Bronchial epithelial cell (primary cell): ENCODE measurements at regions not wholly inside any gene's neighbourhood (a gene's known extent, or its start where the extent isn't known, plus 50 kb on each side); places are given as distances from the start of the nearest gene placed in this dataset.

ENCODE experiments used
- DNase-seq: peaks from one replicate; pipeline ENCODE4 v3.0.0-alpha.2; 2010; ENCODE audit warnings: low read depth
- FAIRE-seq: peaks from 2 replicates; lab custom pipeline; 2011; peaks lifted over from hg19 to GRCh38; lab: Jason Lieb, UNC
- H3K27me3 ChIP-seq: 2 replicates; pipeline ENCODE4 v1.5.1; 2011; ENCODE audit warnings: low read length; ENCODE audit not compliant: control insufficient read depth, insufficient read depth
- H3K36me3 ChIP-seq: 2 replicates; pipeline ENCODE4 v1.5.1; 2011; ENCODE audit warnings: low read length; ENCODE audit not compliant: control insufficient read depth, insufficient read depth
- H3K4me3 ChIP-seq: 2 replicates; pipeline ENCODE4 v1.5.1; 2011; ENCODE audit warnings: mild to moderate bottlenecking, low read depth, low read length, control low read depth
- TF ChIP-seq, protein P1 (sequence below): IDR thresholded peaks from 2 replicates; pipeline ENCODE4 v1.5.1; 2011; ENCODE audit warnings: mild to moderate bottlenecking, moderate library complexity, low read length, control low read depth, inconsistent platforms; ENCODE audit not compliant: insufficient read depth, severe bottlenecking

GRCh38 chr3:30169487-30169886 lies 436.9 kb upstream of the TGFBR2 start:
- Histone ChIP-seq H3K36me3 (no peaks in the 10 kb centered on the region), H3K4me3 (no peak overlapping the region), H3K27me3 (no peaks in the 10 kb centered on the region)
- DNase-seq (no peak), FAIRE-seq (no peak)
- TF ChIP-seq, protein P1, sequence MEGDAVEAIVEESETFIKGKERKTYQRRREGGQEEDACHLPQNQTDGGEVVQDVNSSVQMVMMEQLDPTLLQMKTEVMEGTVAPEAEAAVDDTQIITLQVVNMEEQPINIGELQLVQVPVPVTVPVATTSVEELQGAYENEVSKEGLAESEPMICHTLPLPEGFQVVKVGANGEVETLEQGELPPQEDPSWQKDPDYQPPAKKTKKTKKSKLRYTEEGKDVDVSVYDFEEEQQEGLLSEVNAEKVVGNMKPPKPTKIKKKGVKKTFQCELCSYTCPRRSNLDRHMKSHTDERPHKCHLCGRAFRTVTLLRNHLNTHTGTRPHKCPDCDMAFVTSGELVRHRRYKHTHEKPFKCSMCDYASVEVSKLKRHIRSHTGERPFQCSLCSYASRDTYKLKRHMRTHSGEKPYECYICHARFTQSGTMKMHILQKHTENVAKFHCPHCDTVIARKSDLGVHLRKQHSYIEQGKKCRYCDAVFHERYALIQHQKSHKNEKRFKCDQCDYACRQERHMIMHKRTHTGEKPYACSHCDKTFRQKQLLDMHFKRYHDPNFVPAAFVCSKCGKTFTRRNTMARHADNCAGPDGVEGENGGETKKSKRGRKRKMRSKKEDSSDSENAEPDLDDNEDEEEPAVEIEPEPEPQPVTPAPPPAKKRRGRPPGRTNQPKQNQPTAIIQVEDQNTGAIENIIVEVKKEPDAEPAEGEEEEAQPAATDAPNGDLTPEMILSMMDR: no peak

DNA sequence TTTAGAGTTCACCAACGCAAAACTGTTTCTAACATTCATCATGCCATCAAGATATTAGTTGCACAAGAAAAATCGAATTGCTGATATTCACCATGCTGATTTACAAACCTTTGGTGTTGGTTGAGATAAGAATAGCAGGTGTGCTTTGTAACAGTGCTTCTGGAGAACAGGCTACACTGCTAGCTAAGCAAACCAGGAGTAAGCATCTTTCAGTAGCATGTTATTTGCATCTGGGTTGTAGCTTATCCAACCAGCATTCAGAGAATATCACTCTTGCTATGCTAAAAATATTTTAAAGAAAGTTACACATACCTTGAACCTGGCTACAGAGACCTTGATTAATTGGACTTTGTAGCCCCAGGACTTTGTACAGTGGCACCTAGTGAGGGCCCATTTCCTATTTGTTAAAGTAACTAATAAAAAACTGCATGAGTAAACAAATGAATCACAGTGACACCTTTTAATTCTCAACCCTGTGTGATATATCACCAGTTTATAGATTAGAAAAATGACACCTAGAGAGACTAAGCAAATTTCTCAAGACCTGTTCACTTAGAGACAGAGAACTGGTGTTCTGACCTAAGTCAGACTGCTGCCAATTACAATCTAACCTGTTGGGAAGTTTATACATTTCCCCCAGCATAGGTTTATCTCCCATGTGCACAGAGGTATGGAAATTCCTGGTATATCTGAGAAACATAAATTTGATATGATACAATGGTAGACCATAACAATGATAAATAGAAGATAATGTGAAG lies 435.5 kb upstream of the TGFBR2 start:
- TF ChIP-seq, protein P1: no peak
- Histone ChIP-seq H3K36me3 (no peaks in the 10 kb centered on the region), H3K27me3 (no peaks in the 10 kb centered on the region), H3K4me3 (no peak overlapping the region)
- DNase-seq (peak; percentile 32), FAIRE-seq (no peak)

GRCh38 chr3:30174357-30174756 lies 432.0 kb upstream of the TGFBR2 start:
- Histone ChIP-seq H3K36me3 (no peaks in the 10 kb centered on the region), H3K27me3 (no peaks in the 10 kb centered on the region), H3K4me3 (no peak overlapping the region)
- TF ChIP-seq, protein P1: no peak
- no peak for FAIRE-seq
- no peak for DNase-seq

GRCh38 chr3:30180310-30181177 lies 425.9 kb upstream of the TGFBR2 start:
- no peaks in the 10 kb centered on the region for H3K36me3 ChIP-seq
- FAIRE-seq (no peak), DNase-seq (peak; percentile 31)
- H3K27me3 ChIP-seq: no peaks in the 10 kb centered on the region
- TF ChIP-seq, protein P1: no peak
- H3K4me3 ChIP-seq: no peak overlapping the region

GRCh38 chr3:30181178-30181465 lies 425.3 kb upstream of the TGFBR2 start:
- Histone ChIP-seq H3K36me3 (no peaks in the 10 kb centered on the region), H3K4me3 (no peak overlapping the region), H3K27me3 (no peaks in the 10 kb centered on the region)
- no peak for DNase-seq
- TF ChIP-seq, protein P1: no peak
- FAIRE-seq: no peak
